SK-N-SH (cell line): ENCODE measurements at regions not wholly inside any gene's neighbourhood (a gene's known extent, or its start where the extent isn't known, plus 50 kb on each side); places are given as distances from the start of the nearest gene placed in this dataset.

Source experiments
- CTCF ChIP-seq: fragments of 200-600 bp; sonication (generic); IDR thresholded peaks from 2 replicates; pipeline ENCODE4 v1.6.1; 2017; ENCODE audit warnings: antibody characterized with exemption, mild to moderate bottlenecking, moderate library complexity
- EP300 ChIP-seq, 2 experiments: IDR thresholded peaks; 2 replicates each; pipeline versions ENCODE4 v1.4.0 to v1.6.1; 2012; ENCODE audit warnings: borderline replicate concordance in 1 of 2, low read depth in 1 of 2, low read length in 1 of 2
- FOXM1 ChIP-seq: IDR thresholded peaks from 2 replicates; pipeline ENCODE4 v1.4.0; 2012; ENCODE audit warnings: low read depth, mild to moderate bottlenecking
- MAX ChIP-seq: IDR thresholded peaks from 2 replicates; pipeline ENCODE4 v1.4.0; 2012; ENCODE audit warnings: low read depth
- NFIC ChIP-seq: IDR thresholded peaks from 2 replicates; pipeline ENCODE4 v1.4.0; 2012; ENCODE audit warnings: borderline replicate concordance
- POLR2AphosphoS5 ChIP-seq: IDR thresholded peaks from 2 replicates; pipeline ENCODE4 v1.6.1; 2012; ENCODE audit warnings: low read depth, low read length
- REST ChIP-seq: IDR thresholded peaks from 2 replicates; pipeline ENCODE4 v1.6.1; 2012; ENCODE audit warnings: mild to moderate bottlenecking, low read depth, low read length, moderate library complexity
- TAF1 ChIP-seq: IDR thresholded peaks from 2 replicates; pipeline ENCODE4 v1.6.1; 2012; ENCODE audit warnings: low read depth, mild to moderate bottlenecking, low read length, moderate library complexity, borderline replicate concordance
- YY1 ChIP-seq: IDR thresholded peaks from 2 replicates; pipeline ENCODE4 v1.4.0; 2012; ENCODE audit warnings: low read depth, mild to moderate bottlenecking

- TF ChIP-seq CTCF: peak; percentile 18; the same call in 1 of the 2 replicates
- no peak for TF ChIP-seq TAF1
- no peak for TF ChIP-seq FOXM1
- no peak for TF ChIP-seq EP300 (IDR thresholded peaks at IDR 0.05; ENCODE audit: borderline replicate concordance in 1 of 2, low read depth in 1 of 2, low read length in 1 of 2)
- TF ChIP-seq POLR2AphosphoS5: no peak
- no peak for TF ChIP-seq NFIC
- TF ChIP-seq MAX: no peak
- no peak for TF ChIP-seq YY1
- TF ChIP-seq REST: no peak
Measured at GRCh38 chr12:60421741-60422140, 825.9 kb downstream of the SLC16A7 start.
